OCI-LY1 (cell line): ENCODE measurements at regions not wholly inside any gene's neighbourhood (a gene's known extent, or its start where the extent isn't known, plus 50 kb on each side); places are given as distances from the start of the nearest gene placed in this dataset.

Source experiments
- CTCF ChIP-seq: fragments of 200-600 bp; sonication (generic), shearing (Covaris generic); IDR thresholded peaks from 2 replicates; pipeline ENCODE4 v1.5.1; 2017; ENCODE audit warnings: mild to moderate bottlenecking, antibody characterized with exemption, low read length, moderate library complexity, mixed read lengths
- EZH2 ChIP-seq: fragments of 200-600 bp; sonication (generic), shearing (Covaris generic); IDR thresholded peaks from 2 replicates; pipeline ENCODE4 v1.8.0; 2017; ENCODE audit warnings: borderline replicate concordance, mixed run types, mild to moderate bottlenecking, antibody characterized with exemption, low read length, moderate library complexity, mixed read lengths

- no peak for TF ChIP-seq CTCF
- TF ChIP-seq EZH2: no peak
Observed at GRCh38 chrX:69055193-69055592, 110.1 kb downstream of the PJA1 start.
